NB4 (cell line): ENCODE measurements at regions not wholly inside any gene's neighbourhood (a gene's known extent, or its start where the extent isn't known, plus 50 kb on each side); places are given as distances from the start of the nearest gene placed in this dataset.
"Not testable (repeated sequence)": the region's sequence is repeated elsewhere in the genome, so short reads cannot be mapped to it uniquely, and the experiment has no call there.

Experiments used
- DNase-seq: peaks from one replicate; pipeline ENCODE4 v3.0.0; 2010; ENCODE audit warnings: low read depth
- H3K4me3 ChIP-seq: one replicate; pipeline ENCODE4 v1.5.1; 2011; ENCODE audit warnings: mild to moderate bottlenecking, low read depth, low read length, moderate library complexity
- MYC ChIP-seq: IDR thresholded peaks from 2 replicates; pipeline ENCODE4 v1.6.1; 2011; ENCODE audit warnings: low read depth, low read length
- POLR2A ChIP-seq: IDR thresholded peaks from 2 replicates; pipeline ENCODE4 v1.6.1; 2011; ENCODE audit warnings: mild to moderate bottlenecking; ENCODE audit not compliant: insufficient read length; ENCODE audit errors: extremely low read depth
- TF ChIP-seq, protein P1 (sequence below): IDR thresholded peaks from one replicate; pipeline ENCODE4 v1.5.1; 2012; ENCODE audit warnings: low read depth, low read length
- TF ChIP-seq, protein P2 (sequence below): IDR thresholded peaks from 2 replicates; pipeline ENCODE4 v1.6.1; 2011; ENCODE audit warnings: low read depth, low read length

DNA sequence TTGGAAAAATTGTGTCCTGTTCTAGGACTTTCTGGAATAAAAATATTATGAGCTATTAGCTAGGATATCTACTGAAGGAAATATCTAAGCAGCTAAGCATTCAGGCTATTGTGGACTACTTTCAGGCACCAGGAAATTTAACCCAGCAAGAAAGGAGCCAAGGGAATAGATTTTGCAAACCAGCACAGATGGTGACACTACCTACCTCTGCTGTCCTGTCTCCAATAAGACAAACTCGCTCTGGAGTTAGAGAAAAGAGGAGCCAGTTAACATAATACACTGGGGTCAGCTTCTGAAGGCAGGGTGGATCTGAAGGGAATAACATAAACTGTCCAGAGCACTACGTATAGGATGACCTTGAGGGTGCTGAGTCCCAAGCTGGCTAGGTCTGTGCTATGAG, 223.7 kb upstream of the PRSS58 start:
- DNase-seq = peak; percentile 27
- no peak overlapping the region for H3K4me3 ChIP-seq
- no peak for TF ChIP-seq MYC
- TF ChIP-seq, protein P1, sequence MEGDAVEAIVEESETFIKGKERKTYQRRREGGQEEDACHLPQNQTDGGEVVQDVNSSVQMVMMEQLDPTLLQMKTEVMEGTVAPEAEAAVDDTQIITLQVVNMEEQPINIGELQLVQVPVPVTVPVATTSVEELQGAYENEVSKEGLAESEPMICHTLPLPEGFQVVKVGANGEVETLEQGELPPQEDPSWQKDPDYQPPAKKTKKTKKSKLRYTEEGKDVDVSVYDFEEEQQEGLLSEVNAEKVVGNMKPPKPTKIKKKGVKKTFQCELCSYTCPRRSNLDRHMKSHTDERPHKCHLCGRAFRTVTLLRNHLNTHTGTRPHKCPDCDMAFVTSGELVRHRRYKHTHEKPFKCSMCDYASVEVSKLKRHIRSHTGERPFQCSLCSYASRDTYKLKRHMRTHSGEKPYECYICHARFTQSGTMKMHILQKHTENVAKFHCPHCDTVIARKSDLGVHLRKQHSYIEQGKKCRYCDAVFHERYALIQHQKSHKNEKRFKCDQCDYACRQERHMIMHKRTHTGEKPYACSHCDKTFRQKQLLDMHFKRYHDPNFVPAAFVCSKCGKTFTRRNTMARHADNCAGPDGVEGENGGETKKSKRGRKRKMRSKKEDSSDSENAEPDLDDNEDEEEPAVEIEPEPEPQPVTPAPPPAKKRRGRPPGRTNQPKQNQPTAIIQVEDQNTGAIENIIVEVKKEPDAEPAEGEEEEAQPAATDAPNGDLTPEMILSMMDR = peak; percentile 25
- no peak for TF ChIP-seq POLR2A
- TF ChIP-seq, protein P2, sequence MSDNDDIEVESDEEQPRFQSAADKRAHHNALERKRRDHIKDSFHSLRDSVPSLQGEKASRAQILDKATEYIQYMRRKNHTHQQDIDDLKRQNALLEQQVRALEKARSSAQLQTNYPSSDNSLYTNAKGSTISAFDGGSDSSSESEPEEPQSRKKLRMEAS = no peak

DNA sequence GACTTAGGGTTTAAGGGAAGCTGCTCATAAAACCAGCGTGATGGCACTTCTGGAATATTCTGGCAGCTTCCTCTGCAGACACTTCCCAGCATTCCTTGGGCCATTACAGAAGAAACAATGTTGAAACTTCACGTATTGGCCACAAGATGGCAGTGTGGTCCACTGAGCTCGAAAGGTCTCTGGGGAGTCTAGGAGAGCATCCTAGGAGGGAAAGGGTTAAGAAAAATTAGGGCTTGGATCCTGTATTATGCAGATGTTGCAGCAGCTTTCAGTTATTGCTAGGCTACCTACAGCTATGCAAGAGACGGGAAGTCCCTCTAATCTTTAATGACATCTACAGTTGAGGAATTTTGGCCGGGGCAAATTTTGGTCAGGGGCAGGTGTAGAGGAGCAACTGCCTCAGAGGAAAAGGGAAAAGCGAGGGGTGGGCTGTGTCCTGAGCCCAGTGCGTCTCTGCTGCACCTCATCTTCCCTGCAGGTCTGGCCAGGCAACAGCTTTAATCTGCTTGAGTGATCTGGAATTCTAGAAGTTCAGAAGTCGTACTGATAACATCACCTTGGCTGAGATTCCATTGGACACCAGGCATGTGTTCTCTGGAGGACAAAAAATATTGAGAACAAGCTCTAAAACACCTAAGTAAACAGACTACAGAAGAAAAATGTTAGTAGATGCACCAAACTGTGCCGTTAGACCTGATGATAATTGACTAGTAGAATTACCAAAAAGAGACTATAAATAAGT, 220.8 kb upstream of the PRSS58 start:
- H3K4me3 ChIP-seq = no peak overlapping the region
- TF ChIP-seq, protein P1 = peak; percentile 82
- no peak for TF ChIP-seq POLR2A
- DNase-seq = peak; percentile 76

DNA sequence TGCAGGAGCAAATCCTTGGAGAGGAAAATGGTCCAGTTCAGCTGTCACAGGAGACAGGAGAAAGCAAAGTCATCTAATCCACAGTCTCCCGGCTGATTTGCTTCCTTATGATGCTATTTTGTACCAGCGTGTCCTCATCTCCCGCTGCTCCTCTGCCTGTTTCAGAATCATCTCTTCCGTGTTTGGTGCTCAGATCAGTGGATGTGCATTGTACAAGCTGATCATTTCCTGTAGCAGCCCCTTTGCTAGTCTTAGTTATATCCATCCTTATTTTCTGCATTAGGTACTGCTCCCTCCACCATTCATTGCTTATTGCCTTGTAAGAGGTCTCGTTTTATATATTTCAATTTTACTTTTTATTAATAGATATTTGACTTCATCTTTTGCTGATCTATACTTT, 219.9 kb upstream of the PRSS58 start:
- not testable (repeated sequence) for DNase-seq, H3K4me3 ChIP-seq

DNA sequence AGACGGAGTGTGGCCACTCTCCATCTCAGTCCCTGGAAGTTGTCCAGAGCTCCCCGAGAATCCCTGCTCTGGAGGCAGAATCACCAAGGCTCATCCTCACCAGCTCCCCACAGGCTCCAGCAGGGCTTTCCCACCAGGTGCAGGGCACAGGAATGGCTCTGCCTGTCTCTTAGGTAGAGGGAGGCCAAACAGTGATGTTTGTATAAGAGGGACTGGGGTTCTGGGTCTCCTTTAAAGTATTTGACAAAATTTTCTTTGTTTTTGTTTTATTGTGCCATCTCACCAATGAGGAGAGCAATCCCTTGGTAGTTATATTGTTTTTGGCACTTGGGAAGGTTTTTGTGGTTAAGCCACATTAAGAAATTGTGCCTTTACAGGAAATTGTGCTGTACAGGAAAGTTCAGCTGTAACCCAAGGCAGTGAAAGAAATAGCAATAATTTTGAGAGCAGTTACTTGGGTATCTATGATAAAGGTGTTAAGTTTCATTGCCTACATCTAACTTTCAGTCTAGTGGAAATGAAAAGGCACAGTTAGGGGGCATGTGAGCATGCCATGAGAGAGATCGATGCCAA, 219.3 kb upstream of the PRSS58 start:
- H3K4me3 ChIP-seq = no peak overlapping the region
- TF ChIP-seq, protein P2 = no peak
- TF ChIP-seq, protein P1 = no peak
- TF ChIP-seq POLR2A = no peak
- no peak for TF ChIP-seq MYC
- peak; percentile 70 for DNase-seq

DNA sequence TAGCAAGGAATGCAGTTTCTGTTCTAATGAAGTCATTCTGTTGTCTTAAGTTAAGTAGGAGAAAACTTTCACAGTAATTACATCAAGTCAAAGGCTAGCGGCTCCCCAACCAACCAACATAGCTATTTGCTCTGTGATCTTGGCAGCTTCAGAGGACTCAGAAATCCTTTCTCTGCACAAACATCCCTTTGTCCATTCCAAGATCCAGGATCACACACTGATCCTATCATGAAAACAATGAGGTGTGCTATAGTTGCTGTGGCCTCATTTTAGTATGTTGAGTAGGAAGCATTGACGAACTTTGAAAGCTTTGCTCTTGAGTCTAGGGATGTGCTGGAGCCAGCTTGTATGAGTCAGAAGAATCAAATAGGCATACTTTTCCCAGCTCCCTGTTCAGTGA, 218.2 kb upstream of the PRSS58 start:
- no peak for TF ChIP-seq POLR2A
- TF ChIP-seq, protein P2 = no peak
- TF ChIP-seq MYC = no peak
- TF ChIP-seq, protein P1 = no peak
- H3K4me3 ChIP-seq = no peak overlapping the region
- no peak for DNase-seq

DNA sequence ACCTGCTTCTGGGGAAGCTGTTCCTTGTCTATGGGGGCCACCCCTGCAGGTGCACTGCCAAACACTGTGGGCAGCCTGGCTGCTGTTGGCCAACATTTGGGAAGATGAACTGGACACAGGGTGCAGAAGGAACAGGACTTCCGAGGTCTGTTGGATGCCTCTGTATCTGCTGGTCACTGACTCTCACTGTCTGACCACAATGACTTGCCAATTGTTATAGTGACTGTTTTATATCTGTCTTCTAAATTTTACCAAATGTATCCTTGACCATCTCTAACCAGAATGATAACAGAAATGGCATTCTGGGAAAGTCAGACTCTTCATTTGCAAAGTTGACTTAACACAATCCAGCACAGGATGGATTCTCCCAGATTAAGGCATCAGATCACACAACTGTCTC, 214.0 kb upstream of the PRSS58 start:
- TF ChIP-seq POLR2A (no peak), MYC (no peak)
- TF ChIP-seq, protein P1 = no peak
- TF ChIP-seq, protein P2 = no peak
- no peak for DNase-seq
- H3K4me3 ChIP-seq = no peak overlapping the region
